Spleen (tissue), 7 donors: ENCODE measurements at regions not wholly inside any gene's neighbourhood (a gene's known extent, or its start where the extent isn't known, plus 50 kb on each side); places are given as distances from the start of the nearest gene placed in this dataset.

Experiments used
- CTCF ChIP-seq, 11 experiments: fragments of 200-600 bp in 7 of 11; fragments of 450-650 bp in 4 of 11; sonication (generic) in 4 of 11; IDR thresholded peaks in 8 of 11; conservative IDR thresholded peaks in 3 of 11; 1 replicate in 7 of 11; 2 replicates in 4 of 11; pipeline versions ENCODE4 v1.4.0 to v1.8.0; 2016 to 2021; ENCODE audit warnings: antibody characterized with exemption in 11 of 11, inconsistent platforms in 4 of 11, mild to moderate bottlenecking in 1 of 11
- POLR2A ChIP-seq, 3 donors: fragments of 450-650 bp; IDR thresholded peaks; one replicate each; pipeline ENCODE4 v1.5.1; 2017; ENCODE audit warnings: antibody characterized with exemption in 3 of 3, mild to moderate bottlenecking in 1 of 3
- donor health status: DM: no; HTN: no; CAD: no; lungs with moderate emphysema.
- donor health status: DM: no; HTN: no; CAD: no.
- donor health status: DM: no; HTN: no; CAD: no.

- TF ChIP-seq CTCF (IDR thresholded peaks at IDR 0.05 in 8 of 11, conservative IDR thresholded peaks at IDR 0.05 in 3 of 11) (no peak), POLR2A (IDR thresholded peaks at IDR 0.05) (no peak)
These were observed 263.1 kb upstream of the CHRM3 start for GRCh38 chr1:239123260-239123659.
